Kidney (tissue), 13 donors: ENCODE measurements at regions not wholly inside any gene's neighbourhood (a gene's known extent, or its start where the extent isn't known, plus 50 kb on each side); places are given as distances from the start of the nearest gene placed in this dataset.
"Not testable (repeated sequence)": the region's sequence is repeated elsewhere in the genome, so short reads cannot be mapped to it uniquely, and the experiment has no call there.

Experiments used
- DNase-seq, 5 donors: peaks; one replicate each; pipeline ENCODE4 v3.0.0-alpha.2; 2013 to 2020
- FAIRE-seq: peaks from 2 replicates; lab custom pipeline; 2012; peaks lifted over from hg19 to GRCh38; lab: Jason Lieb, UNC
- H3K27ac ChIP-seq, 2 donors: one replicate each; pipeline ENCODE4 v1.7.0; 2013; ENCODE audit warnings: low read depth in 2 of 2, low read length in 2 of 2, inconsistent platforms in 1 of 2
- H3K27me3 ChIP-seq: one replicate; pipeline ENCODE4 v1.7.1; 2013; ENCODE audit warnings: low read length, inconsistent platforms; ENCODE audit not compliant: control insufficient read depth, insufficient read depth
- H3K36me3 ChIP-seq, 3 donors: one replicate each; pipeline versions ENCODE4 v1.7.0 to v1.7.1; 2013; ENCODE audit warnings: low read length in 3 of 3, control low read depth in 1 of 3, inconsistent platforms in 1 of 3; ENCODE audit not compliant: insufficient read depth in 3 of 3, control insufficient read depth in 2 of 3
- H3K4me1 ChIP-seq, 3 donors: one replicate each; pipeline versions ENCODE4 v1.7.0 to v1.7.1; 2013; ENCODE audit warnings: low read length in 3 of 3, inconsistent platforms in 1 of 3, low read depth in 1 of 3; ENCODE audit not compliant: control insufficient read depth in 2 of 3, insufficient read depth in 2 of 3
- H3K4me3 ChIP-seq, 3 donors: one replicate each; pipeline versions ENCODE4 v1.7.0 to v1.8.1; 2013; ENCODE audit warnings: low read length in 3 of 3, control low read depth in 1 of 3, inconsistent platforms in 1 of 3
- H3K9ac ChIP-seq, 3 donors: one replicate each; pipeline versions ENCODE4 v1.7.0 to v1.7.1; 2013; ENCODE audit warnings: low read length in 3 of 3, control low read depth in 1 of 3, inconsistent platforms in 1 of 3
- H3K9me3 ChIP-seq, 3 donors: one replicate each; pipeline versions ENCODE4 v1.7.0 to v1.7.1; 2013; ENCODE audit warnings: low read length in 3 of 3, control low read depth in 1 of 3, inconsistent platforms in 1 of 3; ENCODE audit not compliant: control insufficient read depth in 2 of 3, insufficient read depth in 1 of 3
- intact Hi-C: fragments of 100-400 bp; cut with DNase I; formaldehyde crosslinking; loops from one replicate; pipeline ENCODE4 v1.11.1; 2022
- TF ChIP-seq, protein P1 (sequence below): IDR thresholded peaks from 3 replicates; pipeline ENCODE4 v1.5.1; 2012; ENCODE audit warnings: mild to moderate bottlenecking, moderate library complexity, borderline replicate concordance; ENCODE audit not compliant: insufficient read depth; ENCODE audit errors: extremely low read depth
- donor health status: control.
- donor health status: control.
- donor health status: control.
- donor health status: control.
- donor health status: control.
- donor health status: DM: yes; HTN: yes; CAD: no.
- donor health status: Normal renal cell carcinoma (clear cell type).

DNA sequence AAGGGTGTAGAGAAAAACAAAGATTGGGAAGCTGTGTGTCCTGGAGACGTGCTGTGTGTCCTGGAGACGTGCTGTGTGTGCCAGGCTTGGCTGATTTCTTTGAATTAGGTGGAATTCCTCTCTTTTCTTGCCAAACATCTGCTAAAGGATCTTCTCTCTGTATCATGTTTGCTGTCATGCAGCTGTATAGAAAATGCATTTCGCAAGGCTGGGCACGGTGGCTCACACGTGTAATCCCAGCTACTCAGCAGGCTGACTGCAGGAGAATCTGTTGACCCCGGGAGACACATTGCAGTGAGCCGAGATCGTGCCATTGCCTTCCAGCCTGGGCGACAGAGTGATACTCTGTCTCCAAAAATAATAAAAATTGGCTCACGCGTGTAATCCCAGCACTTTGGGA lies 187.0 kb downstream of the CRLF2 start:
- peaks cover 3 to 13% (median 4%) of the 10 kb centered on the region in 3 donors for H3K9me3 ChIP-seq
- H3K36me3 ChIP-seq: no peaks in the 10 kb centered on the region
- TF ChIP-seq, protein P1, sequence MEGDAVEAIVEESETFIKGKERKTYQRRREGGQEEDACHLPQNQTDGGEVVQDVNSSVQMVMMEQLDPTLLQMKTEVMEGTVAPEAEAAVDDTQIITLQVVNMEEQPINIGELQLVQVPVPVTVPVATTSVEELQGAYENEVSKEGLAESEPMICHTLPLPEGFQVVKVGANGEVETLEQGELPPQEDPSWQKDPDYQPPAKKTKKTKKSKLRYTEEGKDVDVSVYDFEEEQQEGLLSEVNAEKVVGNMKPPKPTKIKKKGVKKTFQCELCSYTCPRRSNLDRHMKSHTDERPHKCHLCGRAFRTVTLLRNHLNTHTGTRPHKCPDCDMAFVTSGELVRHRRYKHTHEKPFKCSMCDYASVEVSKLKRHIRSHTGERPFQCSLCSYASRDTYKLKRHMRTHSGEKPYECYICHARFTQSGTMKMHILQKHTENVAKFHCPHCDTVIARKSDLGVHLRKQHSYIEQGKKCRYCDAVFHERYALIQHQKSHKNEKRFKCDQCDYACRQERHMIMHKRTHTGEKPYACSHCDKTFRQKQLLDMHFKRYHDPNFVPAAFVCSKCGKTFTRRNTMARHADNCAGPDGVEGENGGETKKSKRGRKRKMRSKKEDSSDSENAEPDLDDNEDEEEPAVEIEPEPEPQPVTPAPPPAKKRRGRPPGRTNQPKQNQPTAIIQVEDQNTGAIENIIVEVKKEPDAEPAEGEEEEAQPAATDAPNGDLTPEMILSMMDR: no peak
- DNase-seq (no peak), FAIRE-seq (no peak)
- H3K4me1 ChIP-seq: no peaks in the 10 kb centered on the region
- no peak overlapping the region for H3K4me3 ChIP-seq
- H3K9ac ChIP-seq: no peak overlapping the region
- H3K27me3 ChIP-seq: no peaks in the 10 kb centered on the region
- H3K27ac ChIP-seq: no peak overlapping the region
- intact Hi-C loops: no loop called here

DNA sequence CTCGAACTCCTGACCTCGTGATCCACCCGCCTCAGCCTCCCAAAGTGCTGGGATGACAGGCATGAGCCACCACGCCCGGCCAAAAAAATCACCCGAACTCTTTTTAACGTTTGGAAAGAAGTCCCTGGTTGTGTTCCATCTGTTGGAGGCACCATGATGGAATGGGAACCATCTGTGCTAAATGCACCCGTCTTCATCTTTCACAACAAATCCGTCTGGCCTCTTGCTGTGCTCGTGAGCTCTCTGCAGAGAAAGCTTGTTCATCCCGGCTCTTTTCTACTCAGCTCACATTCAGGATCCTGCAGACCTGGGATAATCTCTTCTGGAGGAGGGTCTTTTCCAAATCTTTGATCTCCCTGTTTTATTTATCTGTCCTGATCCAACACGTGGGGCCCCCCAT lies 188.8 kb downstream of the CRLF2 start:
- DNase-seq: no peak
- FAIRE-seq: no peak
- Histone ChIP-seq H3K9ac (no peak overlapping the region), H3K4me1 (no peaks in the 10 kb centered on the region), H3K27me3 (no peaks in the 10 kb centered on the region), H3K9me3 (peaks cover 3 to 13% (median 4%) of the 10 kb centered on the region in 3 donors), H3K4me3 (no peak overlapping the region), H3K36me3 (no peaks in the 10 kb centered on the region), H3K27ac (no peak overlapping the region)
- TF ChIP-seq, protein P1: no peak
- intact Hi-C loops: no loop called here

DNA sequence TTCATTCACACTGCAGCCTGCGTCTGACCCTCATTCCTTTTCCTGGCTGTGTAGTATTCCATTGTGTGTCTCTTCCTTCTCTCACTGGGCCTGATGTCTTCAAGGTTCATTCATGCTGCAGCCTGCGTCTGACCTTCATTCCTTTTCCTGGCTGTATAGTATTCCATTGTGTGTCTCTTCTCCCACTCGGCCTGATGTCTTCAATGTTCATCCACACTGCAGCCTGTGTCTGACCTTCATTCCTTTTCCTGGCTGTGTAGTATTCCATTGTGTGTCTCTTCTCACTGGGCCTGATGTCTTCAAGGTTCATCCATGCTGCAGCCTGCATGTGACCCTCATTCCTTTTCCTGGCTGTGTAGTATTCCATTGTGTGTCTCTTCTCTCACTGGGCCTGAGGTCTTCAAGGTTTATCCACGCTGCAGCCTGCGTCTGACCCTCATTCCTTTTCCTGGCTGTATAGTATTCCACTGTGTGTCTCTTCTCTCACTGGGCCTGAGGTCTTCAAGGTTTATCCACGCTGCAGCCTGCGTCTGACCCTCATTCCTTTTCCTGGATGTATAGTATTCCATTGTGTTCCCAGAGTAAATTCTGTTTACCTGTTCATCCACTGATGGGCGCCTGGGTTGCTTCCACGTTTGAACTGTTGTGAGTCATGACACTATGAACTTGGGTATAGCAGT lies 191.0 kb downstream of the CRLF2 start:
- H3K4me1 ChIP-seq, DNase-seq, intact Hi-C loops, H3K27ac ChIP-seq, H3K9ac ChIP-seq, H3K36me3 ChIP-seq, FAIRE-seq, H3K27me3 ChIP-seq, H3K4me3 ChIP-seq: not testable (repeated sequence)
- H3K9me3 ChIP-seq: peaks cover 3 to 13% (median 4%) of the 10 kb centered on the region in 3 donors

DNA sequence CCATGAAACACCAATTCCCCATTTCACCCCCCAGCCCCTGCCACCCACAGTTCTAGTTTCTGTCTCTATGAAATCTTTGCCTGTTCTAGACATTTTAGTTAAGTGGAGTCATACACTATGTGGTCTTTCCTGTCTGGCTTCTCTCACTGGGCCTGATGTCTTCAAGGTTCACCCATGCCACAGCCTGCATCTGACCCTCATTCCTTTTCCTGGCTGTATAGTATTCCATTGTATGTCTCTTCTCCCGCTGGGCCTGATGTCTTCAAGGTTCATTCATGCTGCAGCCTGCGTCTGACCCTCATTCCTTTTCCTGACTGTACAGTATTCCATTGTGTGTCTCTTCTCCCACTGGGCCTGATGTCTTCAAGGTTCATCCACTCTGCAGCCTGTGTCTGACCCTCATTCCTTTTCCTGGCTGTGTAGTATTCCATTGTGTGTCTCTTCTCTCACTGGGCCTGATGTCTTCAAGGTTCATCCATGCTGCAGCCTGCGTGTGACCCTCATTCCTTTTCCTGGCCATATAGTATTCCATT lies 191.7 kb downstream of the CRLF2 start:
- Histone ChIP-seq H3K4me1 (no peaks in the 10 kb centered on the region), H3K27ac (no peak overlapping the region), H3K9ac (no peak overlapping the region), H3K27me3 (no peaks in the 10 kb centered on the region), H3K9me3 (peaks cover 3 to 13% (median 4%) of the 10 kb centered on the region in 3 donors), H3K36me3 (no peaks in the 10 kb centered on the region), H3K4me3 (no peak overlapping the region)
- DNase-seq (no peak), FAIRE-seq (no peak)
- TF ChIP-seq, protein P1: no peak
- intact Hi-C loops: no loop called here

DNA sequence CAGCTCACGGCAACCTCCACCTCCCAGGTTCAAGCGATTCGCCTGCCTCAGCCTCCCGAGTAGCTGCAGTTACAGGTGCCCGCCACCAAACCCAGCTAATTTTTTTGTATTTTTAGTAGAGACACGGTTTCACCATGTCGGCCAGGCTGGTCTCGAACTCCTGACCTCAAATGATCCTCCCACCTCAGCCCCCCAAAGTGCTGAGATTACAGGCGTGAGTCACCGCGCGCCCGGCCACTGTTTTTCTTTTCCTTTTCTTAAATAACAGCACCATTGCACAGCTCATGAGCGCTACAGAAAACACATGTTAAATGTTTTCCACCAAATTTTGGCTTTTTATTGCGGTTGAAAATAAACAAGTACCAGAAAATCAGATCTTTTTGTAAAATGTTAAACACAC lies 195.5 kb downstream of the CRLF2 start:
- H3K9ac ChIP-seq, FAIRE-seq, intact Hi-C loops, H3K27ac ChIP-seq, H3K4me3 ChIP-seq, H3K9me3 ChIP-seq, H3K27me3 ChIP-seq, DNase-seq, H3K36me3 ChIP-seq, H3K4me1 ChIP-seq: not testable (repeated sequence)

DNA sequence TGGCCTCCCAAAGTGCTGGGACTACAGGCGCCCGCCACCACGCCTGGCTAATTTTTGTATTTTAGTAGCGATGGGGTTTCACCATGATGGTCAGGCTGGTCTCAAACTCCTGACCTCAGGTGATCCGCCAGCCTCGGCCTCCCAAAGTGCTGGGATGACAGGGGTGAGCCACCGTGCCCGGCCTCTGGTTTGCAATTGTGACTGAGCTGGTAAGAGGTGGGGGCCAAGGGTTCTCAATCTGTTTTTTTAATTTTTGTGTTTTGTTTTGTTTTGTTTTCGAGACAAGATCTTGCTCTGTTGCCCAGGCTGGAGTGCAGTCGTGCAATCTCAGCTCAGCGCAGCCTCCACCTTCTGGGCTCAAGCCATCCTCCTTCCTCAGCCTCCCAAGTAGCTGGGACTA lies 196.2 kb downstream of the CRLF2 start:
- H3K27ac ChIP-seq, intact Hi-C loops, H3K9me3 ChIP-seq, H3K27me3 ChIP-seq, H3K4me3 ChIP-seq, H3K9ac ChIP-seq, FAIRE-seq, DNase-seq, H3K4me1 ChIP-seq, H3K36me3 ChIP-seq: not testable (repeated sequence)
